ENCODE measurements at regions not wholly inside any gene's neighbourhood (a gene's known extent, or its start where the extent isn't known, plus 50 kb on each side); places are given as distances from the start of the nearest gene placed in this dataset.

GRCh38 chr3:34387826-34388564 lies 589.6 kb downstream of the PDCD6IP start:
- DNase-seq (no peak), ATAC-seq (no peak)
- H3K36me3 ChIP-seq (ENCODE audit: insufficient read depth in 1 of 2, low read depth in 1 of 2): no peaks in the 10 kb centered on the region
- no peaks in the 10 kb centered on the region for H3K4me1 ChIP-seq
- no peaks in the 10 kb centered on the region for H3K27me3 ChIP-seq (ENCODE audit: insufficient read depth in 3 of 3, low read length in 2 of 3)
- no peak overlapping the region for H3K4me3 ChIP-seq
- TF ChIP-seq CTCF (IDR thresholded peaks at IDR 0.05): no peak
- intact Hi-C loops (cut with DNase I): loop anchor here in 1 of 2 donors (10.0 kb wide), 1 partner anchor 503 kb away; no protein-coding TSS in a partner anchor
- no peak overlapping the region for H3K27ac ChIP-seq
- H3K9me3 ChIP-seq: no peaks in the 10 kb centered on the region
- 23 to 30% (median 26%) methylated on average over 7 of the region's 7 CpGs for WGBS, 3 donors

GRCh38 chr3:34388830-34389229 lies 590.4 kb downstream of the PDCD6IP start:
- no peak overlapping the region for H3K4me3 ChIP-seq
- no peaks in the 10 kb centered on the region for H3K4me1 ChIP-seq
- 36 to 43% (median 42%) methylated on average over 2 of the region's 2 CpGs for whole genome bisulfite sequencing, 3 donors
- no peak for DNase-seq
- intact Hi-C loops (cut with DNase I): loop anchor here in 1 of 2 donors (10.0 kb wide), 1 partner anchor 504 kb away; no protein-coding TSS in a partner anchor
- no peaks in the 10 kb centered on the region for H3K36me3 ChIP-seq (ENCODE audit: insufficient read depth in 1 of 2, low read depth in 1 of 2)
- no peaks in the 10 kb centered on the region for H3K27me3 ChIP-seq (ENCODE audit: insufficient read depth in 3 of 3, low read length in 2 of 3)
- TF ChIP-seq CTCF (IDR thresholded peaks at IDR 0.05): no peak
- no peak overlapping the region for H3K27ac ChIP-seq
- ATAC-seq: no peak
- H3K9me3 ChIP-seq: peaks cover under 1% of the 10 kb centered on the region

- no peak for ATAC-seq
- H3K9me3 ChIP-seq: peaks cover 6% of the 10 kb centered on the region
- no peaks in the 10 kb centered on the region for H3K36me3 ChIP-seq (ENCODE audit: insufficient read depth in 1 of 2, low read depth in 1 of 2)
- intact Hi-C loops (cut with DNase I): no loop called here
- H3K27me3 ChIP-seq (ENCODE audit: insufficient read depth in 3 of 3, low read length in 2 of 3): no peaks in the 10 kb centered on the region
- WGBS, 3 donors: 75 to 95% (median 86%) methylated on average over 2 of the region's 2 CpGs
- no peak overlapping the region for H3K4me3 ChIP-seq
- H3K27ac ChIP-seq: no peak overlapping the region
- H3K4me1 ChIP-seq: no peaks in the 10 kb centered on the region
- no peak for TF ChIP-seq CTCF (IDR thresholded peaks at IDR 0.05)
- DNase-seq: no peak
Measured at GRCh38 chr3:34394978-34395748, 596.7 kb downstream of the PDCD6IP start.

- DNase-seq (no peak), ATAC-seq (no peak)
- Histone ChIP-seq H3K4me3 (no peak overlapping the region), H3K27ac (no peak overlapping the region), H3K27me3 (ENCODE audit: insufficient read depth in 3 of 3, low read length in 2 of 3) (no peaks in the 10 kb centered on the region), H3K4me1 (no peaks in the 10 kb centered on the region), H3K36me3 (ENCODE audit: insufficient read depth in 1 of 2, low read depth in 1 of 2) (no peaks in the 10 kb centered on the region), H3K9me3 (peaks cover 6% of the 10 kb centered on the region)
- TF ChIP-seq CTCF (IDR thresholded peaks at IDR 0.05): no peak
- intact Hi-C loops (cut with DNase I): no loop called here
- 52 to 79% (median 58%) methylated on average over 1 of the region's 1 CpG for WGBS, 3 donors
Measured at GRCh38 chr3:34396288-34396687, 597.9 kb downstream of the PDCD6IP start.
